ENCODE measurements at regions not wholly inside any gene's neighbourhood (a gene's known extent, or its start where the extent isn't known, plus 50 kb on each side); places are given as distances from the start of the nearest gene placed in this dataset.
"Not testable (repeated sequence)": the region's sequence is repeated elsewhere in the genome, so short reads cannot be mapped to it uniquely, and the experiment has no call there.

- not testable (repeated sequence) for DNase-seq (ENCODE audit: low spot score)
Observed at GRCh38 chr3:56924700-56925099, 123.0 kb upstream of the ARHGEF3 start.

- peak; percentile 39 for DNase-seq (ENCODE audit: low spot score)
Observed at GRCh38 chr3:56923526-56924224, 121.9 kb upstream of the ARHGEF3 start.

GRCh38 chr3:56921573-56922453 is 120.1 kb upstream of the ARHGEF3 start:
- no peak for DNase-seq (ENCODE audit: low spot score)

- no peak for DNase-seq (ENCODE audit: low spot score)
Observed at GRCh38 chr3:56919797-56920195, 118.0 kb upstream of the ARHGEF3 start.

GRCh38 chr3:56919137-56919796 is 117.5 kb upstream of the ARHGEF3 start:
- DNase-seq (ENCODE audit: low spot score): no peak

DNA sequence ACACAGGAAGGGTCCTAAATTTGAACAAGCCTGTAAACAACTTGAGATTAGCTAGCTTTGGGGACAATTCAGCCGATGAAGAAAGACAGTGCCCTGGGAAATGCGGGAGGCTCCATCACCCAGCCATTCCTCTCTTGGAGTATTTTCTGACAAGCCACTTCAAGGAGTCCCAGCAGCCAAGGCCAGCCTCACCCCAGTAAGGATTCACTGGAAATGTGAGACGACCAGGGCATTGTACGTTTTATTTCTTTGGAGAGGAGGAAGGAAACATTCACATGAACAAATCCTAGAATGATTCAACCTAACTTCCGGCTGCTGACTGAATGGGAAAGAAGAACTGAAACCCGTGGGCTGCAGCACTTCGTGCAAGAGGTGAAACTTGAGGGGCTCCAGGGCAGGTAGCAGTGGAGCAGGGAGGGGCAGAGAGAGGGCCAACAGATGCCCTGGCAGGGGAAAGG is 116.4 kb upstream of the ARHGEF3 start:
- no peak for DNase-seq (ENCODE audit: low spot score)

DNA sequence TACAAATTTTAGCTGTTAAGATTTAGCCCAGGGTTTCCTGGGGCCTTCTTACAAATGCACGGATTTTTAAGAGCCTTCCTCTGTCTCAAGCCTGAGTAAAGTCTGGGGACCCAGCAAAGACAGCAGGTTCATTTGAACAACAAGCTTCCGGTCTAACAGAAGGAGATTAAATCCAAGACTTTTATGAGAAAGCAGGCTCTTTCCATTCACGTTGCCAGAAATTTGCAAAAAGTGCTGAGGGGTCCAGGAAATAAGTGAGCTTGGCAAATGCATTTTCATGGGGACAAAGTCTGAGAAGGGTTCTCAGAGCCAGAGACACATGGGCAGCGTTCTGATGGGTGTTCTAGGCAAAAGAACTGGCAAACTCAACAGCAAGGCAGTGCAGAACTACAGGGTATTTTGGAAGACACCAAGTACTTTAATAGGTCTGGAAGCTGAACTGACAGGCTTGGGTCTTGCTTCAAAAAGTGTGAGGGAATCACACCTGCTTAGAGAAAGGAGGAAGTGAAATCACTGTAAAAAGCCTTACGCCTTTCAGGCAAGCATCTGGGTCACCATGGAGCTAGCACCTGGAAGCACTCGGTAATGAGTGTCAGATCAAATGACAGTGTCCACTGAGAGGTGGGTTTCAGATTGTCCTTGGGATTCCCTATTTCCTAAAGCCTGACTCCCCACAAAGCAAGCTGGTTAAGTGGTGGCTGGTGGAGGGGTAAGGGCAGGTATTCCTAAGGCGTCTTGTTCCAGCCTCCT is 115.8 kb upstream of the ARHGEF3 start:
- DNase-seq (ENCODE audit: low spot score): no peak

DNA sequence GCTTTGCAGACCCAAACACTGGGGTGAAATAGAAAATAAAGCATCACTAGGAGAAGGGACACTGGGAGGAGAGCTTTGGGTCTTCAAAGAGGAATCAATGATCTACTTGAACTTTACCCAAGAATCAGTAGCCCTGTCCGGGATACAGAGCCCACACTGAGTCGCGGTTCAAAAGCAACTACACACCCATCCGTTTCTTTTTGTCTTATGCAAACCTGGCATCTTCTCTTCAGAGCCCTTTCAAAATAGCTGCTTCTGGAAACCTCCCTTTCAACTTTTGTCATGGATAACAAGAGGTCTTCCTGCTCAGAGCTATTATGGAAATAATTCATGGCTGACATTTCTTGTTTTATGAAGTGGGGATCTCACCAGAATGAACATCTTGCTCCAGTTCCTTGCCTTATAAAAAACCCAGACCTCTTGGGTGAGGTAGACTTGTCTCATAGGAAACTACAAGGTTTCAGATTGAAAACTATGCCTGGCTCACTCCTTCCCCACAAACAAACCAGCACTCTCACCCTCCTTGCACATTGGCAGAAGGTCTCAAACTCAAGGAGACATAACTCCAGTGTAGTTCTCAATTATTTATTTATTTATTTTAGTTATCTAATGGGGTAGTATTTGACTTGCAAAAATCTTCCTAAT is 115.1 kb upstream of the ARHGEF3 start:
- no peak for DNase-seq (ENCODE audit: low spot score)

- no peak for DNase-seq (ENCODE audit: low spot score)
Observed at GRCh38 chr3:56915966-56916586, 114.3 kb upstream of the ARHGEF3 start.

DNA sequence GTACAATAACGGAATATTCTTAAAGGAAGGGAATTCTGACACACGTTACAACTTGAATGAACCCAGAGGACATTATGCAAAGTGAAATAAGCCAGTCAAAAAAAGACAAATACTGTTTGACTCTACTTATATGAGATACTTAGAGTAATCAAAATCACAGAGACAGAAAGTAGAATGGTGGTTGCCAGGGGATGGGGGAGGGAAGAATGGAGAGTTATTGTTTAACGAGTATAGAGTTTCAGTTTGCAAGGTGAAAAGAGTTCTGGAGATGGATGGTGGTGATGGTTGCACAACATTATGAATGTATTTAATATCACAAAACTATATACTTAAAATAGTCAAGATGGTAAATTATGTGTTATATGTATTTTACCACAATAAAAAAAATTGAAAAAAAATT is 112.9 kb upstream of the ARHGEF3 start:
- no peak for DNase-seq (ENCODE audit: low spot score)

GRCh38 chr3:56911363-56911762 is 109.6 kb upstream of the ARHGEF3 start:
- no peak for DNase-seq (ENCODE audit: low spot score)

GRCh38 chr3:56909349-56909748 is 107.6 kb upstream of the ARHGEF3 start:
- DNase-seq (ENCODE audit: low spot score): no peak

DNA sequence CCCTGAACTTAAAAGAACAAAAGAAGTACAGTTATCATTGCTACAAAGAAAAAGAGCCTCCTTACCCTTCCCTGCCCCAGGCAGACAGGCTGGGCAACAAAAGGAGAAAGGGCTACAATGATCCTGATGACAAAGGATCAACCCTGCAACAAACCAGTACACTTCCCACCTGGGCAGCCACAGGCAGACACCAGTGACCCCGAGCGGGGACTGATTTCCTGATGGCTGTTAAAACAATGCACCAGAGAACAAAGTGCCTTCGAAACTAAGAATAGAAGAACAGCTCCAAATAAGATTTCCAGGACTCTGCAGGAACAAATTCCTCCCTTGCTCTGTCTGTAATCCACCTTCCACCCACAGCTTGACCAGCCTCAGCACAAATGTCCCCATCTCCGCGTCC is 106.3 kb upstream of the ARHGEF3 start:
- DNase-seq (ENCODE audit: low spot score): no peak

GRCh38 chr3:56904552-56905215 is 102.9 kb upstream of the ARHGEF3 start:
- no peak for DNase-seq (ENCODE audit: low spot score)

GRCh38 chr3:56903231-56903782 is 101.6 kb upstream of the ARHGEF3 start:
- DNase-seq (ENCODE audit: low spot score): no peak

DNA sequence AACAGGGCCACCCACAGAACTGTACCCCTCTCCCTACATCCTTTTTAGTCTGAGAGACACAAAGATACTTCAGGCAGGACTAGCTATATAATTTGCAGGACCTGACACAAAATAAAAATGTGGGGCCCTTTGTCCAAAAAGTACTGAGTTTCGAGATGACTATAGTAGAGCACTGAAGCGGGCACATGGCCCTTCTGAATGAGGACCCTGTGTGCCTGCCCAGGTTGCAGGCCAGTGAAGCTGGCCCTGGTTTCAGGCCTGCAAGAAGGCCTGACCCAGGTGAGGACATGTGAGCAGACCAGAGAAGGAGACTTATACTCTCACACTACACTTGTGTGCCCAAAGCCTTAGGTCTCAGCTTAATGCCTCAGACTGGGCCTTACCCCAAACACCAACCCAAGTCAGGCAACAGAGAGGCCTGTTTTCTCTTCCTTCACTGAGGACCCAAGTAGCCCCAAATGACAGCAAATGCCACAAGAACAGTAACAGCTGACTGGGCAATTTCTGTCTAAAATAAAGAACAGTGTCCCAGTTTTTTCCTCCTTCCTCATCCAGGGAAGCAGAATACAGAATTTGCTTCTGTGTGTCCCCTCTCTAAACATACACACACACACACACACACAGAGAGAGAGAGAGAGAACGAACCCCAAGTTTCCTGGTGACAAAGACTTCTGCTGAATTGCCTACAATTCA is 100.9 kb upstream of the ARHGEF3 start:
- no peak for DNase-seq (ENCODE audit: low spot score)

DNA sequence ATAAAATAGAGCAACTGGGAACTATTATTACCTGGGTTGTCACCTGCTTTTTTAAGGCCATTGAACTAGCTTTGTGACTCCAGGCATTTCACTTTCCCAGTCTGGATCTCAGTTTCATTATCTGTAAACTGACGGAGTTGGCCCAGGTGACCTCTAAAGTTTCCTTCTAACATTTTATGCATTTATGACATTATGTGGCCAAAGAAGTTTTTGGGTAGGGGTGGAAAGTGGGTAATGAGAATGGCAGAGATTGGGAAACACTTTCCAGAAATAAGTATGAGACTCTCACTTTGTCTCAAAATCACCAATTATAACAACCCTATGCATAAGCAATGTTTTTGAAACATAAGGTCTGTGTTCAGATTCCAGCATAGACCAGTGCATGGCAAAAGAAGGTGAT is 99.1 kb upstream of the ARHGEF3 start:
- DNase-seq (ENCODE audit: low spot score): no peak

- DNase-seq (ENCODE audit: low spot score): no peak
Observed at GRCh38 chr3:56899851-56900250, 98.1 kb upstream of the ARHGEF3 start.

GRCh38 chr3:56899078-56899477 is 97.3 kb upstream of the ARHGEF3 start:
- no peak for DNase-seq (ENCODE audit: low spot score)

All from H4 (cell line).